Pancreas (tissue), 10 donors: ENCODE measurements at regions not wholly inside any gene's neighbourhood (a gene's known extent, or its start where the extent isn't known, plus 50 kb on each side); places are given as distances from the start of the nearest gene placed in this dataset.

Source experiments
- ATAC-seq, 4 donors: fragments of 200-7000 bp; cut with Tn5 transposase; one replicate each; pipeline versions ENCODE4 v1.8.0 to v1.9.1; 2020; ENCODE audit warnings: mild to moderate bottlenecking in 4 of 4, moderate library complexity in 4 of 4
- DNase-seq, 6 donors: peaks; one replicate each; pipeline ENCODE4 v3.0.0-alpha.2; 2020
- FAIRE-seq: peaks from 2 replicates; lab custom pipeline; 2012; peaks lifted over from hg19 to GRCh38; lab: Jason Lieb, UNC
- H3K27ac ChIP-seq, 4 donors: fragments of 200-600 bp; sonication (generic); 1 replicate in 3 of 4; 2 replicates in 1 of 4; pipeline versions ENCODE4 v1.5.0 to v1.8.0; 2020
- H3K27me3 ChIP-seq, 4 donors: fragments of 200-600 bp; one replicate each; pipeline ENCODE4 v1.8.0; 2021
- H3K36me3 ChIP-seq, 3 donors: fragments of 200-600 bp; sonication (generic) in 1 of 3; one replicate each; pipeline versions ENCODE4 v1.5.0 to v1.8.0; 2020 to 2021
- H3K4me1 ChIP-seq, 3 donors: fragments of 200-600 bp; one replicate each; pipeline ENCODE4 v1.8.0; 2021
- H3K4me3 ChIP-seq, 4 donors: fragments of 200-600 bp; sonication (generic) in 2 of 4; one replicate each; pipeline versions ENCODE4 v1.5.0 to v1.8.0; 2020 to 2021
- H3K9me3 ChIP-seq, 4 donors: fragments of 200-600 bp; one replicate each; pipeline ENCODE4 v1.8.0; 2021
- CTCF ChIP-seq, 4 donors: fragments of 200-600 bp; sonication (generic) in 3 of 4; IDR thresholded peaks; one replicate each; pipeline versions ENCODE4 v1.5.0 to v1.8.0; 2021; ENCODE audit warnings: antibody characterized with exemption in 4 of 4
- WGBS, 2 donors: extraction: QIAGEN DNeasy Blood & Tissue Kit; methylation state at CpG; one replicate each; pipeline ENCODE4 v1.1.7; 2013; 5-methylcytosine and 5-hydroxymethylcytosine counted together
- intact Hi-C, 3 donors: fragments of 100-400 bp; cut with DNase I; formaldehyde crosslinking; loops; one replicate each; pipeline versions ENCODE4 v1.11.1 to v1.14.2; 2022
- donor health status: healthy with polysubstance abuse.
- donor health status: DM: no; HTN: no; CAD: no; lungs with moderate emphysema.
- donor health status: DM: no; HTN: no; CAD: no.
- donor health status: control.
- donor health status: control.
- donor health status: Bipolar disorder and iron deficiency.
- donor health status: DM: yes; HTN: yes; CAD: no.
- donor health status: DM: no; HTN: no; CAD: no.
- donor health status: DM: no; HTN: no; CAD: no.
- donor health status: DM: yes; HTN: yes; CAD: no.

DNA sequence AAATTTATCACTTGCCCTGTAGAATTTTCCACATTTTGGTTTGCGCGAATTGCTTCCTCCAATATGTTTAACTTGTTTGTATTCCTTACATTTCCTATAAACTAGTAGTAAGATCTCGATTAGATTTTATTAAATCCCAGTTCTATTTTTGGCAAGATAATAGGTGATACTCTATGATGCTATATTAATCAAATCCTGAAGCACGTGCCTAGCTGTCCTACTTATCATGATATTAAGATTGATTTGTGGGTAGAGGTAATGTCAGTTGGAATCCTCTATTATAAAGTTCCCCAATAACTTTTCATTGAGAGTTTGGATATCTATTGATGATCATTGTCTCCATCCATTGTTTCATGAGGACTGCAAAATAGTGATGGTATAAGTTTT is 82.8 kb upstream of the RIPOR2 start:
- no peak overlapping the region for H3K4me3 ChIP-seq
- DNase-seq, result no peak
- H3K27ac ChIP-seq, result no peak overlapping the region
- 46 to 52% methylated on average over 4 of the region's 4 CpGs for WGBS, 2 donors
- intact Hi-C loops, result loop anchor here in 1 of 3 donors (10.0 kb wide), 1 partner anchor 164 kb away; no protein-coding TSS in a partner anchor
- no peaks in the 10 kb centered on the region for H3K9me3 ChIP-seq
- peaks cover 0 to 4% (median 0%) of the 10 kb centered on the region in 4 donors for H3K27me3 ChIP-seq
- FAIRE-seq, result no peak
- no peaks in the 10 kb centered on the region for H3K36me3 ChIP-seq
- no peaks in the 10 kb centered on the region for H3K4me1 ChIP-seq
- ATAC-seq, result no peak
- no peak for TF ChIP-seq CTCF (IDR thresholded peaks at IDR 0.05)

DNA sequence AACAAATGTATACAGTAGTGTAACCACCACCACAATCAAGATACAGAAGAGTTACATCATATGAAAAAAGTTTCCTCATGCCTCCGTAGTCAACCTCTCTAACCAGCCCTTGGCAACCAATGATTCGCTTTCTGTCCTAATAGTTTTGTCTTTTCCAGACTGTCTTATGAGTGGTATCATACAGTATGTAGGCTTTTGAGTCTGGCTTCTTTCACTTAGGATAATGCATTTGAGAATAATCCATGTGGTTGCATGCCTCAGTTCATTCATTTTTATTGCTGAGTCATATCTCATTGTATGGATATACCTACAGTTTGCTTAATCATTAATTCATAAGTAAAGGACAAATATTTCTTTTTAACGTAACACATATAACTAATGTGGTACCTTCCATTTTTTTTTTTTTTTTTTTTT is 86.4 kb upstream of the RIPOR2 start:
- 61 to 76% methylated on average over 3 of the region's 3 CpGs for WGBS, 2 donors
- no peak overlapping the region for H3K4me3 ChIP-seq
- intact Hi-C loops, result no loop called here
- ATAC-seq (no peak), DNase-seq (no peak), FAIRE-seq (no peak)
- no peaks in the 10 kb centered on the region for H3K9me3 ChIP-seq
- H3K4me1 ChIP-seq, result no peaks in the 10 kb centered on the region
- no peak for TF ChIP-seq CTCF (IDR thresholded peaks at IDR 0.05)
- no peak overlapping the region for H3K27ac ChIP-seq
- H3K36me3 ChIP-seq, result no peaks in the 10 kb centered on the region
- peaks cover 0 to 4% (median 0%) of the 10 kb centered on the region in 4 donors for H3K27me3 ChIP-seq

DNA sequence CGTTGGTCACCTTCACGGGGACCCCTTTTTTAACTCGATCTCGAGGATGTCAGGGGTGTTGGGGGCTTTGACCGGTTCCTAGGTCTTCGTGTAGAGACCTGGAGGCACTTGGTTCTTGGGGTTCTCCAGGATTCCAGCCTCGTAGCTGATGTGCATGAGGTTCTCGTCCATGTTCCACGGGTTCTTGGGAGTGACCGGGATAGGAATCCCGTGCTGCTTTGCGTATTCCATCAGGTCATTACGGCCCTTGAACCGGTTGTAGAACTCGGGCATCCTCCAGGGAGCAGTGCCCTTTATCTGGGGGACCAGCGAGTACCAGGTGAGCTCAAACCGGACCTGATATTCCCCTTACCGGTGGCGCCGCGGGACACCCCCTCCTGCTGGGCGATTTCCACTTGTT is 88.0 kb upstream of the RIPOR2 start:
- no peaks in the 10 kb centered on the region for H3K9me3 ChIP-seq
- no peak overlapping the region for H3K4me3 ChIP-seq
- H3K27ac ChIP-seq, result no peak overlapping the region
- TF ChIP-seq CTCF (IDR thresholded peaks at IDR 0.05), result no peak
- H3K4me1 ChIP-seq, result no peaks in the 10 kb centered on the region
- no peaks in the 10 kb centered on the region for H3K36me3 ChIP-seq
- H3K27me3 ChIP-seq, result no peaks in the 10 kb centered on the region
- DNase-seq (no peak), ATAC-seq (no peak), FAIRE-seq (no peak)
- 81 to 93% methylated on average over 22 of the region's 22 CpGs for WGBS, 2 donors
- intact Hi-C loops, result no loop called here

DNA sequence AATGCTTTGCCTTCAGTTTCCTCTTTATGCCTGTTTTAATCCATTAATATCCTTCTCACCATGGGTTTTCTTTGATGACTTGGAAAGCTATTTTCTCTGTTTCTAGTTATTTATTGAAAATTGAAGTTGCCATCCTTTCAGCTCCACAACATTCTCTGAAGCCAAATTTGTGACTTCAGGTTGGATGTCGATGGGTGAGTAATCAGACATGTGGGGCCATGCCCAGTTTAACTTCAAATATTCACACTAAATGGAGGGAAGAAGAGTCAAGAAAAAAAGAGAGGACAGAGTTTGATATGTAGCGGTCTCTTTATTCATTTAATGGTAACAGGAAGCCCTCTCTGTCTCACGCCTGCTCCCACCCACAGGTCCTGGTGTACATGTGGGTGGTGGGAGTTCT is 89.1 kb upstream of the RIPOR2 start:
- FAIRE-seq, result no peak
- whole genome bisulfite sequencing, 2 donors, result 77 to 94% methylated on average over 3 of the region's 3 CpGs

More for the DNA sequence above, 89.1 kb upstream of the RIPOR2 start:
- Histone ChIP-seq H3K27me3 (no peaks in the 10 kb centered on the region), H3K4me1 (no peaks in the 10 kb centered on the region), H3K4me3 (no peak overlapping the region), H3K36me3 (no peaks in the 10 kb centered on the region), H3K9me3 (no peaks in the 10 kb centered on the region), H3K27ac (no peak overlapping the region)
- intact Hi-C loops, result no loop called here
- no peak for TF ChIP-seq CTCF (IDR thresholded peaks at IDR 0.05)
- no peak for ATAC-seq
- no peak for DNase-seq
